ENCODE measurements at regions not wholly inside any gene's neighbourhood (a gene's known extent, or its start where the extent isn't known, plus 50 kb on each side); places are given as distances from the start of the nearest gene placed in this dataset.

GRCh38 chr5:91635950-91636734, 253.0 kb upstream of the ARRDC3 start:
- Histone ChIP-seq H3K27ac (no peak overlapping the region), H3K27me3 (no peaks in the 10 kb centered on the region), H3K36me3 (no peaks in the 10 kb centered on the region), H3K4me1 (no peaks in the 10 kb centered on the region), H3K9me3 (no peaks in the 10 kb centered on the region), H3K4me3 (no peak overlapping the region)
- DNase-seq (no peak), ATAC-seq (no peak)
- 67% methylated on average over 4 of the region's 4 CpGs for WGBS (ENCODE audit: insufficient coverage, low coverage, low lambda C conversion rate, missing lambda C conversion rate)
- intact Hi-C loops (cut with DNase I), result no loop called here
- TF ChIP-seq POLR2A (IDR thresholded peaks at IDR 0.05), result no peak
- no peak for TF ChIP-seq CTCF (IDR thresholded peaks at IDR 0.05)

- H3K4me3 ChIP-seq, result no peak overlapping the region
- H3K27ac ChIP-seq, result no peak overlapping the region
- no peaks in the 10 kb centered on the region for H3K36me3 ChIP-seq
- 16% methylated on average over 1 of the region's 1 CpG for WGBS (ENCODE audit: insufficient coverage, low coverage, low lambda C conversion rate, missing lambda C conversion rate)
- no peaks in the 10 kb centered on the region for H3K4me1 ChIP-seq
- no peaks in the 10 kb centered on the region for H3K27me3 ChIP-seq
- no peaks in the 10 kb centered on the region for H3K9me3 ChIP-seq
- TF ChIP-seq CTCF (IDR thresholded peaks at IDR 0.05), result no peak
- no peak for TF ChIP-seq POLR2A (IDR thresholded peaks at IDR 0.05)
- DNase-seq (no peak), ATAC-seq (no peak)
- intact Hi-C loops (cut with DNase I), result no loop called here
Measured at GRCh38 chr5:91632871-91633270, 249.8 kb upstream of the ARRDC3 start.

- intact Hi-C loops (cut with DNase I), result no loop called here
- TF ChIP-seq CTCF (IDR thresholded peaks at IDR 0.05), result no peak
- no peak for TF ChIP-seq POLR2A (IDR thresholded peaks at IDR 0.05)
- WGBS (ENCODE audit: insufficient coverage, low coverage, low lambda C conversion rate, missing lambda C conversion rate), result 46% methylated on average over 2 of the region's 2 CpGs
Measured at GRCh38 chr5:91611746-91612145, 228.6 kb upstream of the ARRDC3 start.

GRCh38 chr5:91607675-91608074, 224.6 kb upstream of the ARRDC3 start:
- ATAC-seq, result no peak
- Histone ChIP-seq H3K4me3 (no peak overlapping the region), H3K4me1 (no peaks in the 10 kb centered on the region), H3K27ac (no peak overlapping the region), H3K36me3 (no peaks in the 10 kb centered on the region), H3K9me3 (no peaks in the 10 kb centered on the region), H3K27me3 (no peaks in the 10 kb centered on the region)
- intact Hi-C loops (cut with DNase I), result no loop called here
- no peak for DNase-seq
- TF ChIP-seq CTCF (IDR thresholded peaks at IDR 0.05), result no peak
- TF ChIP-seq POLR2A (IDR thresholded peaks at IDR 0.05), result no peak

More at GRCh38 chr5:91611746-91612145, 228.6 kb upstream of the ARRDC3 start:
- Histone ChIP-seq H3K27ac (no peak overlapping the region), H3K36me3 (no peaks in the 10 kb centered on the region), H3K4me3 (no peak overlapping the region), H3K27me3 (no peaks in the 10 kb centered on the region), H3K9me3 (no peaks in the 10 kb centered on the region), H3K4me1 (no peaks in the 10 kb centered on the region)
- ATAC-seq, result no peak
- DNase-seq, result no peak
